Neural cell (in vitro differentiated cells): ENCODE measurements at regions not wholly inside any gene's neighbourhood (a gene's known extent, or its start where the extent isn't known, plus 50 kb on each side); places are given as distances from the start of the nearest gene placed in this dataset.

ENCODE experiments used
- H2AFZ ChIP-seq: fragments of 200-600, 300-800 bp; sonication (generic), shearing (Covaris generic); 2 replicates; pipeline ENCODE4 v1.6.0; 2014; ENCODE audit warnings: low read depth, mild to moderate bottlenecking, antibody characterized with exemption, low read length, moderate library complexity
- H3F3A ChIP-seq: fragments of 200-600 bp; shearing (Covaris generic); 2 replicates; pipeline ENCODE4 v1.6.1; 2016; ENCODE audit warnings: mild to moderate bottlenecking, moderate library complexity, mixed read lengths, antibody characterized with exemption, low read length; ENCODE audit not compliant: insufficient read depth, poor library complexity, severe bottlenecking
- H3K27ac ChIP-seq: fragments of 200-600, 300-800 bp; sonication (generic), shearing (Covaris generic); 2 replicates; pipeline ENCODE4 v1.5.1; 2014; ENCODE audit warnings: mild to moderate bottlenecking, low read length, moderate library complexity
- H3K27me3 ChIP-seq: fragments of 300-800, 200-600 bp; sonication (generic), shearing (Covaris generic); 2 replicates; pipeline ENCODE4 v1.6.0; 2014; ENCODE audit warnings: mild to moderate bottlenecking, low read depth, low read length, moderate library complexity; ENCODE audit not compliant: insufficient read depth
- H3K36me3 ChIP-seq: fragments of 300-800, 200-600 bp; sonication (generic), shearing (Covaris generic); 2 replicates; pipeline ENCODE4 v1.5.1; 2014; ENCODE audit warnings: mild to moderate bottlenecking, antibody characterized with exemption, low read length, moderate library complexity; ENCODE audit not compliant: insufficient read depth
- H3K4me2 ChIP-seq: fragments of 300-800, 200-600 bp; sonication (generic), shearing (Covaris generic); 2 replicates; pipeline ENCODE4 v1.6.0; 2014; ENCODE audit warnings: mild to moderate bottlenecking, low read length
- H3K4me3 ChIP-seq: fragments of 300-800, 200-600 bp; sonication (generic), shearing (Covaris generic); 2 replicates; pipeline ENCODE4 v1.5.1; 2014; ENCODE audit warnings: mild to moderate bottlenecking, low read length, moderate library complexity
- H3K79me2 ChIP-seq: fragments of 200-600 bp; shearing (Covaris generic); replicated peaks from 2 replicates; pipeline ENCODE4 v1.6.0; 2014; ENCODE audit warnings: mild to moderate bottlenecking, low read length, moderate library complexity; ENCODE audit not compliant: insufficient read depth
- H3K9ac ChIP-seq: fragments of 300-800, 200-600 bp; sonication (generic), shearing (Covaris generic); 2 replicates; pipeline ENCODE4 v1.6.1; 2016; ENCODE audit warnings: mild to moderate bottlenecking, low read length, mixed read lengths
- H3K9me2 ChIP-seq: fragments of 200-600 bp; shearing (Covaris generic); 2 replicates; pipeline ENCODE4 v1.6.1; 2016; ENCODE audit warnings: mild to moderate bottlenecking, low read length, mixed read lengths; ENCODE audit not compliant: insufficient read depth
- H3K9me3 ChIP-seq: fragments of 200-600, 300-800 bp; sonication (generic), shearing (Covaris generic); 2 replicates; pipeline ENCODE4 v1.6.1; 2016; ENCODE audit warnings: mild to moderate bottlenecking, mixed run types, low read length, moderate library complexity, mixed read lengths
- H4K20me1 ChIP-seq: fragments of 200-600 bp; shearing (Covaris generic); 2 replicates; pipeline ENCODE4 v1.6.1; 2016; ENCODE audit warnings: mild to moderate bottlenecking, mixed run types; ENCODE audit not compliant: insufficient read depth
- EP300 ChIP-seq: fragments of 450-650 bp; conservative IDR thresholded peaks from 2 replicates; pipeline ENCODE4 v1.6.1; 2014; ENCODE audit warnings: antibody characterized with exemption, mild to moderate bottlenecking, moderate library complexity; ENCODE audit not compliant: poor library complexity, severe bottlenecking
- EZH2 ChIP-seq: fragments of 200-600, 300-800 bp; shearing (Covaris generic), sonication (generic); IDR thresholded peaks from 2 replicates; pipeline ENCODE4 v1.6.1; 2014; ENCODE audit warnings: antibody characterized with exemption, low read length, borderline replicate concordance, mild to moderate bottlenecking; ENCODE audit not compliant: insufficient read depth, poor library complexity, severe bottlenecking
- MXI1 ChIP-seq: fragments of 450-650 bp; conservative IDR thresholded peaks from 2 replicates; pipeline ENCODE4 v1.6.1; 2014; ENCODE audit warnings: antibody characterized with exemption, mild to moderate bottlenecking; ENCODE audit not compliant: poor library complexity, severe bottlenecking
- POLR2AphosphoS5 ChIP-seq: IDR thresholded peaks from 2 replicates; pipeline ENCODE4 v1.6.1; 2012
- RAD21 ChIP-seq: fragments of 450-650 bp; conservative IDR thresholded peaks from 2 replicates; pipeline ENCODE4 v1.6.1; 2014; ENCODE audit warnings: antibody characterized with exemption, mild to moderate bottlenecking, moderate library complexity
- SMC3 ChIP-seq: fragments of 450-650 bp; conservative IDR thresholded peaks from 2 replicates; pipeline ENCODE4 v1.6.1; 2014; ENCODE audit warnings: antibody characterized with exemption, mild to moderate bottlenecking, moderate library complexity; ENCODE audit not compliant: poor library complexity
- TAF1 ChIP-seq: IDR thresholded peaks from 2 replicates; pipeline ENCODE4 v1.6.1; 2012; ENCODE audit warnings: low read depth
- TF ChIP-seq, protein P1 (sequence below): IDR thresholded peaks from 2 replicates; pipeline ENCODE4 v1.6.1; 2012; ENCODE audit warnings: borderline replicate concordance
- TF ChIP-seq, protein P2 (sequence below): fragments of 450-650 bp; IDR thresholded peaks from 2 replicates; pipeline ENCODE4 v1.5.1; 2014; ENCODE audit warnings: antibody characterized with exemption, mild to moderate bottlenecking, moderate library complexity; ENCODE audit not compliant: poor library complexity, severe bottlenecking

DNA sequence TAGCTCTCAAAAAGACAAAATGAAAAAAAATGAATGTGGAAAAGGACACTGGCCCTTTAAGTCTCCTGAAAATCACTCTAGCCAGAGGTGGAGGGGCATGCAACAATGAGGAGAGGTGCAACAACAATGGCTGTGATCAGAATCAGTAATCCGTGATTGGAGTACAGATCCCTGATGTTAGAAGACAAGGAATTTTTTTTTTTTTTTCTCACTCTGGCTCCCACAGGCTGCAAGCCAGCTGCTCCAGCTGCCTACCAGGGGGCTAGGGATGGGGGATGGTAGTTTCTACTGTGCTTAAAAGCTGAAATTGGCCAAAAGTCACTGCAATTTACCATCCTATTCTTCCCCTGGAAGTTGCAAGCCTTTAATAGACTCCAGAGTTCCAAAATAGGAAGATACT lies 54.5 kb downstream of the STYXL2 start:
- no peaks in the 10 kb centered on the region for H3F3A ChIP-seq
- no peak overlapping the region for H2AFZ ChIP-seq
- no peaks in the 10 kb centered on the region for H3K9me2 ChIP-seq
- no peaks in the 10 kb centered on the region for H3K79me2 ChIP-seq
- H3K4me3 ChIP-seq: no peak overlapping the region
- H3K27ac ChIP-seq: no peak overlapping the region
- TF ChIP-seq MXI1 (no peak), SMC3 (no peak), RAD21 (no peak), TAF1 (no peak), EP300 (no peak), POLR2AphosphoS5 (no peak), EZH2 (no peak)
- TF ChIP-seq, protein P1, sequence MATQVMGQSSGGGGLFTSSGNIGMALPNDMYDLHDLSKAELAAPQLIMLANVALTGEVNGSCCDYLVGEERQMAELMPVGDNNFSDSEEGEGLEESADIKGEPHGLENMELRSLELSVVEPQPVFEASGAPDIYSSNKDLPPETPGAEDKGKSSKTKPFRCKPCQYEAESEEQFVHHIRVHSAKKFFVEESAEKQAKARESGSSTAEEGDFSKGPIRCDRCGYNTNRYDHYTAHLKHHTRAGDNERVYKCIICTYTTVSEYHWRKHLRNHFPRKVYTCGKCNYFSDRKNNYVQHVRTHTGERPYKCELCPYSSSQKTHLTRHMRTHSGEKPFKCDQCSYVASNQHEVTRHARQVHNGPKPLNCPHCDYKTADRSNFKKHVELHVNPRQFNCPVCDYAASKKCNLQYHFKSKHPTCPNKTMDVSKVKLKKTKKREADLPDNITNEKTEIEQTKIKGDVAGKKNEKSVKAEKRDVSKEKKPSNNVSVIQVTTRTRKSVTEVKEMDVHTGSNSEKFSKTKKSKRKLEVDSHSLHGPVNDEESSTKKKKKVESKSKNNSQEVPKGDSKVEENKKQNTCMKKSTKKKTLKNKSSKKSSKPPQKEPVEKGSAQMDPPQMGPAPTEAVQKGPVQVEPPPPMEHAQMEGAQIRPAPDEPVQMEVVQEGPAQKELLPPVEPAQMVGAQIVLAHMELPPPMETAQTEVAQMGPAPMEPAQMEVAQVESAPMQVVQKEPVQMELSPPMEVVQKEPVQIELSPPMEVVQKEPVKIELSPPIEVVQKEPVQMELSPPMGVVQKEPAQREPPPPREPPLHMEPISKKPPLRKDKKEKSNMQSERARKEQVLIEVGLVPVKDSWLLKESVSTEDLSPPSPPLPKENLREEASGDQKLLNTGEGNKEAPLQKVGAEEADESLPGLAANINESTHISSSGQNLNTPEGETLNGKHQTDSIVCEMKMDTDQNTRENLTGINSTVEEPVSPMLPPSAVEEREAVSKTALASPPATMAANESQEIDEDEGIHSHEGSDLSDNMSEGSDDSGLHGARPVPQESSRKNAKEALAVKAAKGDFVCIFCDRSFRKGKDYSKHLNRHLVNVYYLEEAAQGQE: no peak
- TF ChIP-seq, protein P2, sequence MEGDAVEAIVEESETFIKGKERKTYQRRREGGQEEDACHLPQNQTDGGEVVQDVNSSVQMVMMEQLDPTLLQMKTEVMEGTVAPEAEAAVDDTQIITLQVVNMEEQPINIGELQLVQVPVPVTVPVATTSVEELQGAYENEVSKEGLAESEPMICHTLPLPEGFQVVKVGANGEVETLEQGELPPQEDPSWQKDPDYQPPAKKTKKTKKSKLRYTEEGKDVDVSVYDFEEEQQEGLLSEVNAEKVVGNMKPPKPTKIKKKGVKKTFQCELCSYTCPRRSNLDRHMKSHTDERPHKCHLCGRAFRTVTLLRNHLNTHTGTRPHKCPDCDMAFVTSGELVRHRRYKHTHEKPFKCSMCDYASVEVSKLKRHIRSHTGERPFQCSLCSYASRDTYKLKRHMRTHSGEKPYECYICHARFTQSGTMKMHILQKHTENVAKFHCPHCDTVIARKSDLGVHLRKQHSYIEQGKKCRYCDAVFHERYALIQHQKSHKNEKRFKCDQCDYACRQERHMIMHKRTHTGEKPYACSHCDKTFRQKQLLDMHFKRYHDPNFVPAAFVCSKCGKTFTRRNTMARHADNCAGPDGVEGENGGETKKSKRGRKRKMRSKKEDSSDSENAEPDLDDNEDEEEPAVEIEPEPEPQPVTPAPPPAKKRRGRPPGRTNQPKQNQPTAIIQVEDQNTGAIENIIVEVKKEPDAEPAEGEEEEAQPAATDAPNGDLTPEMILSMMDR: no peak
- H3K9me3 ChIP-seq: no peaks in the 10 kb centered on the region
- no peaks in the 10 kb centered on the region for H3K27me3 ChIP-seq
- no peaks in the 10 kb centered on the region for H4K20me1 ChIP-seq
- H3K9ac ChIP-seq: no peak overlapping the region
- no peaks in the 10 kb centered on the region for H3K36me3 ChIP-seq
- H3K4me2 ChIP-seq: no peak overlapping the region

DNA sequence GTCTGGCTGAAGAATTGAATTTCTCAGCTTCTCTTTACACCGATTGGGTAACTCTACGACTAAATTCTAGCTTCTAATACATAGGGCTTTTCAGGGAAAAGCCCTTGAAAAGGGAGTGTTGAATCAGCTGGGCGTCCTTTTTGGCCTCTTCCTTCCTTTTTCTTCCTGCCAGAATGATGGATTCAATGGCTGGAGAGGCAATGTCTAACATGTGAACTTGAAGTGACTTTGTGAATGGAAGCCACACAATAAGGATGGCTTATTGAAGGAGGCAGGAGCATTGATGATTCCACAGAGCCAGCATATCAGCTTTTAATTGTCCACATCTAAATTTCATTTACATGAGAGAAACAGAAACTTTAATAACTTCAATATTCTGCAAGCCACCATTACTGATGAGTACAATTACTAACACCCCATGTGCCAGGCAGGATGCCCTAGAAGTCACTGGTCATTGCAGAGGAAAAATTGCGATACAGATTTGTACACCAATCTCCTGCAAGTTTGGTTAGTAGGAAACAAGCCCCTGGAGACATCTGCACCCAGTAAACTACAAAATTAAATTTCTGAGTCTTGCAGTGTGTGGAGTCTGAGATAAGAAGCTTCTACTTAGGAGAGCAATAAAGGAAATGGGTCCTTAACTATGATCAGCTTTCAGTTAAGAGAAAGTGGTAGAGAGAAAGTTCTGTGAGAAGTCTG lies 56.1 kb downstream of the STYXL2 start:
- Histone ChIP-seq H4K20me1 (no peaks in the 10 kb centered on the region), H3K36me3 (no peaks in the 10 kb centered on the region), H2AFZ (no peak overlapping the region), H3K9ac (no peak overlapping the region), H3F3A (no peaks in the 10 kb centered on the region), H3K9me3 (no peaks in the 10 kb centered on the region), H3K79me2 (no peaks in the 10 kb centered on the region), H3K4me3 (no peak overlapping the region), H3K9me2 (no peaks in the 10 kb centered on the region), H3K27ac (no peak overlapping the region), H3K27me3 (no peaks in the 10 kb centered on the region), H3K4me2 (no peak overlapping the region)
- TF ChIP-seq SMC3 (no peak), TAF1 (no peak)
- TF ChIP-seq, protein P2: no peak
